C4-2B (cell line): ENCODE measurements at regions not wholly inside any gene's neighbourhood (a gene's known extent, or its start where the extent isn't known, plus 50 kb on each side); places are given as distances from the start of the nearest gene placed in this dataset.

Experiments used
- ZFX ChIP-seq: fragments of 450-650 bp; IDR thresholded peaks from 2 replicates; pipeline ENCODE4 v1.6.1; 2017
- TF ChIP-seq, protein P1 (sequence below): fragments of 450-650 bp; conservative IDR thresholded peaks from 2 replicates; pipeline ENCODE4 v1.5.1; 2017; ENCODE audit warnings: mild to moderate bottlenecking

DNA sequence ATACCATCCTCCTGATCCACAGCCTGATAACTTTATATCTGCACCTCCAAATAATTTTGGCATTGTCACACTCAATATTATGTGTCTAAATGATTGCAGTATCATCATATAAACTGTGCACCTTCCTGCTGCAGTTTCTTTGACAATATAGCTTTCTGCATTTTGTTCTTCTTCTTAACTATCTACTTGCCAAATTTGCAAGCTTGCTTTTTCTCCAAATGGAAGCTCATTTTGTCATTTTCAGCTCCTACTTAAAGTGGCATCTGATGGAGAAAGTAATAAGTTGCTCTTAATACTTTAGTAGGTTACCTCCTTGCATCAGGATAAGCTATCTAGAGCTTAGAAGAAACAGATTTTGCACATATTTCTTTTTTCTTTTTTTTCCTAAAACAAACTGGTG, 74.0 kb upstream of the DEFB112 start:
- TF ChIP-seq, protein P1, sequence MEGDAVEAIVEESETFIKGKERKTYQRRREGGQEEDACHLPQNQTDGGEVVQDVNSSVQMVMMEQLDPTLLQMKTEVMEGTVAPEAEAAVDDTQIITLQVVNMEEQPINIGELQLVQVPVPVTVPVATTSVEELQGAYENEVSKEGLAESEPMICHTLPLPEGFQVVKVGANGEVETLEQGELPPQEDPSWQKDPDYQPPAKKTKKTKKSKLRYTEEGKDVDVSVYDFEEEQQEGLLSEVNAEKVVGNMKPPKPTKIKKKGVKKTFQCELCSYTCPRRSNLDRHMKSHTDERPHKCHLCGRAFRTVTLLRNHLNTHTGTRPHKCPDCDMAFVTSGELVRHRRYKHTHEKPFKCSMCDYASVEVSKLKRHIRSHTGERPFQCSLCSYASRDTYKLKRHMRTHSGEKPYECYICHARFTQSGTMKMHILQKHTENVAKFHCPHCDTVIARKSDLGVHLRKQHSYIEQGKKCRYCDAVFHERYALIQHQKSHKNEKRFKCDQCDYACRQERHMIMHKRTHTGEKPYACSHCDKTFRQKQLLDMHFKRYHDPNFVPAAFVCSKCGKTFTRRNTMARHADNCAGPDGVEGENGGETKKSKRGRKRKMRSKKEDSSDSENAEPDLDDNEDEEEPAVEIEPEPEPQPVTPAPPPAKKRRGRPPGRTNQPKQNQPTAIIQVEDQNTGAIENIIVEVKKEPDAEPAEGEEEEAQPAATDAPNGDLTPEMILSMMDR: no peak
- TF ChIP-seq ZFX: no peak
